Left colon (tissue), 2 donors: ENCODE measurements at regions not wholly inside any gene's neighbourhood (a gene's known extent, or its start where the extent isn't known, plus 50 kb on each side); places are given as distances from the start of the nearest gene placed in this dataset.
"Not testable (repeated sequence)": the region's sequence is repeated elsewhere in the genome, so short reads cannot be mapped to it uniquely, and the experiment has no call there.

ENCODE experiments used
- ATAC-seq: fragments of 200-7000 bp; cut with Tn5 transposase; one replicate; pipeline ENCODE4 v1.9.1; 2020; ENCODE audit warnings: mild to moderate bottlenecking, moderate library complexity
- DNase-seq, 2 donors: peaks; one replicate each; pipeline ENCODE4 v3.0.0-alpha.2; 2020
- intact Hi-C, 2 donors: fragments of 100-400 bp; cut with DNase I in 1 of 2; cut with micrococcal nuclease in 1 of 2; formaldehyde crosslinking; loops; one replicate each; pipeline versions ENCODE4 v1.11.2 to v1.14.0; 2022; cut with DNase I, micrococcal nuclease
- donor health status: DM: no; HTN: no; CAD: no.
- donor health status: DM: yes; HTN: yes; CAD: no.

DNA sequence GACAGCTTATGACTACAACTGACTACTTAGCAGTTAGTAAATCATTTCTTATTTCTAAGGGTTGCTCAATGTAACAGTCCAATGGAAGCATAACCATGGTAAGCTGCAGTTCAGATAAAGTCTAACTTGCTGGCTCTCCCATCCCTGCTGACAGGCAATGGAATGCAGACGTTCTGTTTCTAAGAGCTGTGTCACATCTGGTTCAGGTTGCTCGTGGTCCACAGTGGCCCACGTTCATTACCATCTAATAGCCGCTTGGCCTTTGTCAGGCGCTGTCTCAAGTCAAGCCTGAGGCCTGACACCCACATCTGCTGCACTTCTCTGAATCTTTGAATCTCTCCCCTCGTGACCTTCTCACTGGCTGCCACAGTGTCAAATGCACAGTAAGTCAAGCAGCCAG, 240.8 kb downstream of the FGFR2 start:
- DNase-seq (no peak), ATAC-seq (no peak)
- intact Hi-C loops, result no loop called here

DNA sequence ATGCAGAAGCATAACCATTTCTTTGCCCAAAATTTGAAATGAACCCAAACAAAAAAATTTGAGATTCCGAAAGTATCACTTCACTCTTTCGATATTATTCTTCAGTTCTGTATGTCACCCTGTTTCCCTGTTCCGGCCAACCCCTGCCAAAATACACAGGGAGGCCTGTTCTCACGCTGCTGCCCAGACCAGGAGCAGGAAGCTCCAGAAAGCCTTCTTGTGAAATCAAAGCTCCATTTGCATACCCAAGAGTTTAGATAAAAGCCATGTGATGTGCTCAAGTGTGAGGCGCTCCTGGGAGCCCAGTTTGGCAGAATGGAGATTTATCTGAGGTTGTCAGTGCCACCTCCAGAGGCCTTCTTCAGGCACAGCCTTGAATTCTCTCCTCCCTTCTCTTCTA, 236.2 kb downstream of the FGFR2 start:
- ATAC-seq (no peak), DNase-seq (no peak)
- intact Hi-C loops, result no loop called here

DNA sequence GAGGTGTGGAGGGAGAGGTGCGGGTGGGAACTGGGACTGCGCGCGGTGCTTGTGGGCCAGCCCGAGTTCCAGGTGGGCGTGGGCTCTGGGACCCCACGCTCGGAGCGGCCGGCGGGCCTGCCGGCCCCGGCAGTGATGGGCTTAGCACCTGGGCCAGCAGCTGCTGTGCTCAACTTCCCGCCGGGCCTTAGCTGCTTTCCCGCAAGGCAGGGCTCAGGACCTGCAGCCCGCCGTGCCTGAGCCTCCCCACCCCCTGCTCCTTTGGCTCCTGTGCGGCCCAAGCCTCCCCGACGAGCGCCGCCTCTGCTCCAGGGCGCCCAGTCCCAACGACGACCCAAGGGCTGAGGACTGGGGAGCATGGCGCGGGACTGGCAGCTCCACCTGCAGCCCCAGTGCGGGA, 232.7 kb downstream of the FGFR2 start:
- ATAC-seq (no peak), DNase-seq (no peak)
- intact Hi-C loops, result no loop called here

DNA sequence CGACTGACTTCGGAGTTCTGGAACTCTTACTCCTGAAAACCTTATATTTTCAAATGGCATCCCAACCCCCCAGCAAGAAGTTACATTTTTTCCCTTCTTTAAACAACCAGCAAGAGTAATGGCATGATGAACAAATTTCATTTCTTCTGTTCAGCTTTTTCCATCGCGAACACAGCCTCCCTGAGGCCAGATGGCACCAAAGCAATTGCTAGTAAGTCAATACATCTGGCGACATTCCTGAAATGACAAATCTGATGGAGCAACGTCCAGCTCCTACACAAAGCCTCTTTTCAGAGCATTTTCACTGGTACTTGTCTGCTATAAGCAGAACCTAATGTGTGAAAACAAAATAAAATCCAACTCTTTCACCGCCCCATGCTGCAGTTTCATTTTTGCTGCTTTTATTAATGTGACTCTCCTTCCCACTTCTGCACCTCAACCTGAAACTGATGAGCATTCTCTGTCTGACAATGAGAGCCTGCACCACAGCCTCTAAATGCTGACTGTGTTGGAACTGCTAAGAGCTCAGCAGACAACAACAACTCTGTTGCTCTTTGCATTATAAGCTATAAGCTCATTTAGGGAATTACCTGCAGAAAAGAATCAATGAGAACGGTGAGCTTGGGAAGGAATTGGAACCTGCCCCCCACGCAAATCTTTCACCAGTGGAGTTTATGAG, 229.8 kb downstream of the FGFR2 start:
- intact Hi-C loops, result no loop called here
- DNase-seq (no peak), ATAC-seq (no peak)

DNA sequence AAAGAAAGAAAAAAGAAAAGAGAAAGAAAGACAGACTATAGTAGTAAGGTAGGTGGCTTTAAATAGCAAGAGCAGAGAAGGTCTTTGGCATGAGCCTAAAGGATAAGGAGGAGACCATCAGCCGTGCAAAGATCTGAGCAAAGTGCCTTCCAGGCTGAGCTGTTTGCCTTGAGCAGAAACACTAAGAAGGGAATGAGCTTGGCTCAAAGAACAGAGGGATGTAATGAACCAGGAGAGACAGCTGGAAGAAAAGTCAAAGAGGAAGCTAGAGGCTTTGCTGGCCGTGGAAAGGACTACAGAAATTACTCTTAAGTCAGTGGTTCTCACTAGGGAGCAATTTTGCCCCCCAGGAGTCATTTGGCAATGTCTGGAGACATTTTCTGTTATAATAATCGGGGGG, 228.6 kb downstream of the FGFR2 start:
- DNase-seq, result no peak
- no peak for ATAC-seq
- intact Hi-C loops, result no loop called here

DNA sequence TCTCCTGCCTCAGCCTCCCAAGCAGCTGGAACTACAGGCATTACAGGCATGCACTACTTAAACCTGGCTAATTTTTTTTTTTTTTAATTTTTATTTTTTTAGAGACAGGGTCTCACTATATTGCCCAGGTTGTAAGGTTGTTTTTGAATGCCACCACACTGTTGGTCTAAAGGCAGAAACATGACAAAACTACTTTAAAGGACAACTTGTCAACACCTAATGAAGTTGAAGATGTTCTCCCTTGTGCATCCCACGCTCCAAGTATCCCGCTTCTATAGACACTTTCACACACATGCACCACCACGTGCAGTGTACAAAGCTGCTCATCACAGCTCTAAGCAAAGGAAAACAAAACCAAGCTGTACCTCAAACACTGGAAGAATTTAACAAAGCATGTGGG, 226.4 kb downstream of the FGFR2 start:
- intact Hi-C loops, result no loop called here
- no peak for DNase-seq
- no peak for ATAC-seq

DNA sequence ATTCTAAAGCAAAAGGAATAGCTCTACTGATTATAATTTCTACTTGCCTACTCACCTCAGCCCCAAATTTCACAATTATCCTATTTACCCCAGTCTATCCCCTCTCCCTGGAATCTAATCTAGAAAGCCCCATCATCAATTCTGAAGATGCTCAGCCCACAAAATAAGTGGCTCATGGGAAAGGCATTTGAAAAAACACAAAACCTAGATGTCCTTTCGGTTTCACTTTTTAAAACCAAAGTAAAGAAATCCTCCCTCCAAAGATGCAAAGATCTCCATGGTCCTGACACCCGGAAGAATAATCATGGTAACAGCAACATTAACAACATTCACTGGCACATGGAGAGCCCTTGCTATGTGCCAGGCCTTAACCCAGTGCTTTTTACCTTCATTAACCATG, 224.8 kb downstream of the FGFR2 start:
- DNase-seq (no peak), ATAC-seq (peak; percentile 42)
- intact Hi-C loops, result no loop called here

DNA sequence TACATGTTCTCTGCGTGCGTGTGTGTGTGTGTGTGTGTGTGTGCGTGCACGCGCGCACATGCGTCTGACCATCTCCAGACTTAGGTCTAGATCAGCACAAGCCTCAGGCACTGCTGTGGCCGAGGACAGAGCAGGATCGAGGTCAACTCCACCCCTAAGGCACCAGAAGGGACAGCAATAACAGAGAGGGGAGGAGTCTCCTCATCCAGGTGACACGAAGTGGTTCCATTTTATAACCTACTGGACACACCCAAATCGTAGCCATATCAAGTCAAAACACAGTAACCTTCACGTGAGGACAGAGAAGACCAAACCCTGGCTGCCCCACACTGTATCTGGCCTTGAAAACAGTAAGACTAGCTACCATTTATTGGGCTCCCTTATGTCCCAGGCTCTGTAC, 224.1 kb downstream of the FGFR2 start:
- intact Hi-C loops, result no loop called here
- ATAC-seq (peak; percentile 94), DNase-seq (peak in 1 of 2 donors; percentile 5)

DNA sequence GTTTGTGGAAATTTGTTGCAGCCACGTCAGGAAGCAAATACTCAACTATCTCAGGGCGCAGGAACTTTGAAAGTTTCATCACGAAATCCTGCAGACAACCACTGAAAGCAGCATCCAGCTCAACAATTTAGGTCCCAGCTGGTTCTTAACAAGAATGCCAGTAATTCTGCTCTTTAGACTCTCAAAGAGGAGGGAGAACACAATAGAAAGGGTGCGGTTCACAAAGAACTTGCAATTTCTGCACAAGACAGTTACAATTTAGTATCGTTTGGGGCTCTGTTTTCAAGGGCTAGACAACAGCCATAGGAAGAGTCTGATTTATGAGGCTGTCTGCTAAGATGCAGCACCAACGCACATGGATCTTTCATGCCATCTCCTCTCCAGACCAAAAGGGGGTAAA, 223.1 kb downstream of the FGFR2 start:
- ATAC-seq, result no peak
- intact Hi-C loops, result no loop called here
- no peak for DNase-seq

DNA sequence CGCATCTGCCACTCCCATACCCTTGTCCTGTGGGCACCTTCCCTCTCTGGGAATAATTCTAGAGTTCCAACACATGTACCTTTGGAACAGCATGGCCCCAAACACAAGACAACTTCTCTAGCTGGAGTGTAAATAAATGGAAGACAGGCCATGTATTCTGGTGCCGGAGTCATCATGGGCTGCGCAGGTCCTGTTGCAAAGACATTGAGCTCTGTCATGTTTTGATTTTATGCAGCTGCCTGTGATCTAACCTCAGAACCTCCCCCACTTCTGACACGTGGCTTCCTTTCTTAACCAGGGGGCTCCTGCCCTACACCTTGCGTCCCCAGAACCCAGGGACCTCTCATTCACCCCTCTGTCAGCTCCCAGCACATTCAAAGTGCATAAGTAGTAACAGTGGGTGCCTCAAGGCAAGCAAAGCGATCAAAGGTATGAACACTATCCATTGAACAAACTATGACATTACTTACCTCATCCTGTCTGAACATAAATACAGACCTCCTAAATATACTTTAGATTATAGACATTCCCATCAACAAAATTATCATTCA, 219.9 kb downstream of the FGFR2 start:
- intact Hi-C loops, result no loop called here
- no peak for DNase-seq
- ATAC-seq, result no peak

DNA sequence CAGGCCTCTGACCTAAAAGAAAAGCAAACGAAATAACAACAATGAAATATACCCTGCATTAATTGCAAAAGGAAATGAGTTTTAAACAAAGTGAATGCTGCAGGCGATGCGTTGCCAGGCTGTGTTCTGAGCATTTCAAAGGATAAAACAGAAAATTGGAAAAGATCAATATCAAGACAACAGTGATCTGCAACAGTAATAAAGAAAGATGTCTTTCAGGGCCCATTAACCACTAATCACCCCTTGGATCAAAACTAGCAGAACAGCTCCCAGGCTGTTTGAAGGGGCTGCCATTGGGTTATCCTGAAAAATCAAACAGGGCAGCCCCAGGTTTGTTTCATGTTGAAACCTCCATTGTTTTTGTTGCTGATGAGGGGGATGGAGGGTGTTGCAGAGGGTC, 219.2 kb downstream of the FGFR2 start:
- no peak for DNase-seq
- intact Hi-C loops, result no loop called here
- ATAC-seq, result no peak

DNA sequence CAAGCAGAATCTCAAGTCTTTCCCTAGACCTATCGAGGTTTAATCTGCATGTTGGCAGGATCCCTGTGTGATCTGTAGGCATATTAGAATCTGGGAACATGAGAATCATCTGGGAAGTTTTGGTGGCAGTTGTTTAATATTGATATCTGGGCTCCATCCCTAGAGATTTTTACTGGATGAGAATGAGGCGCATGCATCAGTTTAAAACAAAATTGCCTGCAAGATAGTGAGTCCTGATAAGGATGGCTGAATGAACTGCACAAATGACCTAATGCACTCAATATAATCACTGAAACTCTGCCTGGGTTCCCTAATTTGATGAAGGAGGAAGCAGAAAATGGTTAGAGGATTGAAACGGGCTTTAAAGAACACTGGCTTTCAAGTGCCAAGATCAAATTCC, 218.0 kb downstream of the FGFR2 start:
- ATAC-seq, result no peak
- no peak for DNase-seq
- intact Hi-C loops, result no loop called here

DNA sequence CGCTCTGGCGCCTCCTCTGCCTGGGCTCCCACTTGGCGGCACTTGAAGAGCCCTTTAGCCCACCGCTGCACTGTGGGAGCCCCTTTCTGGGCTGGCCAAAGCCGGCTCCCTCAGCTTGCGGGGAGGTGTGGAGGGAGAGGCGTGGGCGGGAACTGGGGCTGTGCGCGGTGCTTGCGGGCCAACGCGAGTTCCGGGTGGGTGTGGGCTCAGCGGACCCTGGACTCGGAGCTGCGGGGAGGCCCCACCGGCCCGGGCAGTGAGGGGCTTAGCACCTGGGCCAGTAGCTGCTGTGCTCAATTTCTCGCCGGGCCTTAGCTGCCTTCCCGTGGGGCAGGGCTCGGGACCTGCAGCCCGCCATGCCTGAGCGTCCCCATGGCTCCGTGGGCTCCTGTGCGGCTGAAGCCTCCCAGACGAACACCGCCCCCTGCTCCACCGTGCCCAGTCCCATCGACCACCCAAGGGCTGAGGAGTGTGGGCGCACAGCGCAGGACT, 216.2 kb downstream of the FGFR2 start:
- DNase-seq, ATAC-seq, intact Hi-C loops: not testable (repeated sequence)

DNA sequence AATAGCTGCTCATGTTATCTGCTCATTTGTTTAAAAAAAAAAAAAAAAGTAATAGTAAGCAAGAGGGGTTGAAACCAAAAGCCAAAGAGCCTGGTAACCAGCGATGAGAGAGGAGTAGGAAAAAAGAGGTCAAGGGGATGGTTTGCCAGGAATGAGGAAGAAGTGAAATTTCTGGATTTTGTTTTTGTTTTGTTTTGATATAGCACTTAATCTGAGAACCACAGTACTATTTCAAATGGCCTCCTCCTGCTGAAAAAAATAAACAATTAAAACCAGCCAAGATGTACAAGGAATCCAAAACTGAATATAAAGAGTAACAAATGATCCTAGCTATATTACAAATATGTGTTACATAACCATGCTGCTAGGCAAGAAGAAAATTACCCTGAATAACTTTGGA, 213.1 kb downstream of the FGFR2 start:
- ATAC-seq (no peak), DNase-seq (no peak)
- intact Hi-C loops, result no loop called here

DNA sequence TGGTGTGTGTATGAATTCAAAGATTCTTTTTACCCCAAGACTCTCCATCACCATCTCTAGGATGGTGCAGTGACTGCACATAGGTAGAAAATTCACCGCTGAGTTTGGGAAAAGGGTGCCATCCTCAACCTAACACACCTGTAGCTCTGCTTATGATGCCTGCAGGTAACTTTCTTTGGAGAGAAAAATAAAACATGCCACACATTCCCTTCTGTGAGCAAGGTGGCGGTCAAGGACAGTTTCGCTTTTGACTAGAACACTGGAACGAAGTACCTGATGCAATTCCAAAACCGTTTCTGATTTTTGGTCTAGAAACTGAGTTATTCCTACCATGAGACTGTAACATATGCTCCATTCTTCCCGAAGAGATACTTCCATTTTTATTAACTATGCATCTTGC, 205.6 kb downstream of the FGFR2 start:
- DNase-seq (no peak), ATAC-seq (no peak)
- intact Hi-C loops, result no loop called here

DNA sequence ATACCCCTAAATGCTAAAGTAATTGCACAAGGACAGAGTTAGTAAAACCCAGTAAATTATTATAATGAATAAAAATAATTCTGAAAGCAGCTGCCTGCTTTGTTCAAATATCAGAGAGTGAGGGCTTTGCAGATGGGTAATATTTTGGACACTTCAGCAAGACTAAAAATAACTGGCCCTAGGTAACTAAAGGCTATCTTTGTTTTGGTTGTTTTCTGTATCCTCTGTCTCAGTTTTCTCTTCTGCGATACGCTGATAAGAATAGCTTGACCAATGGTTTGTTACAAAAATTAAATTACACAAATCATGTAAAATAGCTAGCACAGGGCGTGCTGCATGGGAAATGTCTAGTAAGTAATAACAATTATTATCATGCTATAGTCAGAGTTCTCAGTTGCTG, 204.7 kb downstream of the FGFR2 start:
- ATAC-seq, result no peak
- intact Hi-C loops, result no loop called here
- no peak for DNase-seq

DNA sequence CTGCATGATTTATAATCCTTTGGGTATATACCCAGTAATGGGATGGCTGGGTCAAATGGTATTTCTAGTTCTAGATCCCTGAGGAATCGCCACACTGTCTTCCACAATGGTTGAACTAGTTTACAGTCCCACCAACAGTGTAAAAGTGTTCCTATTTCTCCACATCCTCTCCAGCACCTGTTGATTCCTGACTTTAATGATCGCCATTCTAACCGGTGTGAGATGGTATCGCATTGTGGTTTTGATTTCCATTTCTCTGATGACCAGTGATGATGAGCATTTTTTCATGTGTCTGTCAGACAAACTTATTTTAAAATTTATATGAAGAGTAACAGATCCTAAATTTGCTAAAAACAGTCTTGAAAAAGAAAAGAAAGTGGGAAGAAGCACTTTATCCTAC, 197.7 kb downstream of the FGFR2 start:
- DNase-seq, ATAC-seq, intact Hi-C loops: not testable (repeated sequence)

DNA sequence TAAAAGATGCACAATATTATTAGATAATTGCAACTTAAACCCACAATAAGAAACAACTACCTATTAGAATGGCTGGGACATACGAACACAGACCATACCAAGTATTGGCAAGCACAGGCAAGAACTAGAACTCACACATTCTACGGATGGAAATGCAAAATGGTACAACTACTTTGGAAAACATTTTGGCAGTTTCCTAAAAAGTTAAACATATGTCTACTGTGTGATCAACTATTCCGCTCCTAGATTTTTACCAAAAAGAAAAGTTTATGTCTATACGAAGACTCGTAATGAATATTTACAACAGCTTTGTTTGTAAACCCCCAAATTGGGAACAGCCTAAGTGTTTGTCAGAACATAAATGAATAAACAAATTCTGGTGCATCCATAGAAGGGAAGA, 194.7 kb downstream of the FGFR2 start:
- intact Hi-C loops, result no loop called here
- no peak for DNase-seq
- ATAC-seq, result no peak

DNA sequence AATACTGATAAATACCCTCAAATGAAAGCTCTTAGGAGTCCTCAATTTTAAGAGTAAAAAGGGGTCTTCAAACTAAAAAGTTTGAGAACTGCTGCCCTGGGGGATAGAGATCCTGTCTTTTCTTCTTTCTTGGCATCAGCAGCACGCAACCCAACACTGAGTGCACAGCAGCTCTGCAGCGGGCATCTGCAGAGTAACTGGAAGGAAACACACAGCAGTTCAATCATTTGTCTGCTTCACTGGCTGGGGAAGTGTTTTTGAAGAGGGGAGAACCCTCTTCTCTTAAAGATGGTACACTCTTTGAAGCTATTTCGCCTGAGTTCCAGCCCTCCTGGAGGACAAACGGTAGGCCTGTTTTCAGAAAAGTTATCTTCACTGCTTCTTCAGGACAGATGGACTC, 193.6 kb downstream of the FGFR2 start:
- DNase-seq (no peak), ATAC-seq (no peak)
- intact Hi-C loops, result no loop called here

DNA sequence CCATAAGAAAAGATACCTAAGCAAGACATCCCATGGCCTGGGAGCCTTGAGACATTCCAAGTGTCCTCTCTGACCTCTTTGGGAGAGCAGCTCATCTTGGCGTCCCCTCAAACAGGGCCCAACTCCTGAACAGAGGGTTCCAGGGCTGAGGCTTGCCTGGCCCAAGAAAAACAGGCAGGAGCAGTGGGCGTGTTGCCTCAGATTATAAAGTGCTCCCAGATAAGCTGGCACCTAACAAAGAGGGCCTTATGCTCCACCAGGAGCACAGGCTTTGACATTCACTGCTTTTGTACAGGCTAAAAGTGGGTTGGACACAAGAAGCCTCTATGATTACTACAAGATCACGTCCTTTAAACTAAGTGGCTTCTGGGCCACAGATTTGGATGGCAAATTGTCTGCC, 193.1 kb downstream of the FGFR2 start:
- ATAC-seq, result no peak
- intact Hi-C loops, result no loop called here
- DNase-seq, result no peak

DNA sequence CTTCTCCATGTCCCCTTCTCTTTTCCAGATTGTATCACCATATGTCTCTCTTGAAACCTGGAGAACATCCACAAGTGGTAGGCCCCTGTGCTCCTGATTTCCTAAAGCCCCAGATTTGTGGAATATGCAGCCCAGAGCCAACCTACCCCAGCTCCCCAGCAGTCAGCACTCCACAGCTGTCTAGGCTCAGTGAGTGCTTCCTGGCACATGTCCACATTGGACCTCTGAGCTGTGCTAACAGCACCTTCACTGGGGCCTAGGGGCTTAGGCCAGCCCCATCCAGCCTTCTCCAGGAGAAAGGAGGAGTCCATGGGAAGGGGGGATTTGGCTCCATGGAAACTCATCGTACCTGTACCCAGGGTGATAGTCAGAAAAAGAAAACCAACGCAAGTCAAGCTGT, 192.7 kb downstream of the FGFR2 start:
- DNase-seq, result no peak
- intact Hi-C loops, result no loop called here

More for the DNA sequence above, 192.7 kb downstream of the FGFR2 start:
- ATAC-seq, result no peak
